Retina (tissue), 1 donor: ENCODE measurements at regions not wholly inside any gene's neighbourhood (a gene's known extent, or its start where the extent isn't known, plus 50 kb on each side); places are given as distances from the start of the nearest gene placed in this dataset.
"Not testable (repeated sequence)": the region's sequence is repeated elsewhere in the genome, so short reads cannot be mapped to it uniquely, and the experiment has no call there.

Experiments used
- DNase-seq: peaks from one replicate; pipeline ENCODE4 v3.0.0-alpha.2; 2016

DNA sequence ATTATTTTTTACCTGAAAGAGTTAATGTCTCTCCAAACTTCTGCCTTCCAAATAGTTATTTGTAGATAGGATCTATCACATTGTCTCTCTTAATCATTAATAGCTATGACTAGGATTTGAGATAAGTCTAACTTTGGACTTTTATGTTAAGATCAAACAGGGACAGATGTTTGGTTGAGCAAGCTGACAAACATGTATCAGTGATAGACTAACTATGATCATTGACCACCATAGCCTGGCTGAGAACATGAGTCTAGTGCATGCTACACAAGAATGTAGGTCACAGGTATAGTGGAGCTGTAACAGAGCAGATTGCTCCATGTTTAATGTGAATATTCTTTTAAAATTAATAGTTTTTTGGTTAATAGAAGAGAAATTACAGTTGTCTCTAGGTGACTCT lies 52.0 kb downstream of the SYT15B start:
- DNase-seq: not testable (repeated sequence)

DNA sequence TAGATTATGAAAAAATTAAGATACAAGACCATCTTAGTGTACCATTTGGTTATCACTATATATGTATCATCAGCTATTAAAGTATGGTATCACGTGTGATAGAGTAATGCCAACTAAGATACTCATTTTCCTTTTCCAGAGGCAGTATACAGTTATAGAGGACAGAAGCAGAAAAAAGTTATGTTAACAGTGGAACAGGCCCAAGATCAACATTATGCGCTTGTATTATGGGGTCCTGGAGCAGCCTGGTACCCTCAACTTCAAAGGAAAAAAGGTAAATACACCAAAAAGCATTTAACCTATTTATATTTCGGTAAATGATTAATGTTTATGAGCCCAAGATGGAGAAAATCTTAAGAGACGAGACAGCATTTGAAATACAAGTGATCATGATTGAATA lies 52.9 kb downstream of the SYT15B start:
- not testable (repeated sequence) for DNase-seq

DNA sequence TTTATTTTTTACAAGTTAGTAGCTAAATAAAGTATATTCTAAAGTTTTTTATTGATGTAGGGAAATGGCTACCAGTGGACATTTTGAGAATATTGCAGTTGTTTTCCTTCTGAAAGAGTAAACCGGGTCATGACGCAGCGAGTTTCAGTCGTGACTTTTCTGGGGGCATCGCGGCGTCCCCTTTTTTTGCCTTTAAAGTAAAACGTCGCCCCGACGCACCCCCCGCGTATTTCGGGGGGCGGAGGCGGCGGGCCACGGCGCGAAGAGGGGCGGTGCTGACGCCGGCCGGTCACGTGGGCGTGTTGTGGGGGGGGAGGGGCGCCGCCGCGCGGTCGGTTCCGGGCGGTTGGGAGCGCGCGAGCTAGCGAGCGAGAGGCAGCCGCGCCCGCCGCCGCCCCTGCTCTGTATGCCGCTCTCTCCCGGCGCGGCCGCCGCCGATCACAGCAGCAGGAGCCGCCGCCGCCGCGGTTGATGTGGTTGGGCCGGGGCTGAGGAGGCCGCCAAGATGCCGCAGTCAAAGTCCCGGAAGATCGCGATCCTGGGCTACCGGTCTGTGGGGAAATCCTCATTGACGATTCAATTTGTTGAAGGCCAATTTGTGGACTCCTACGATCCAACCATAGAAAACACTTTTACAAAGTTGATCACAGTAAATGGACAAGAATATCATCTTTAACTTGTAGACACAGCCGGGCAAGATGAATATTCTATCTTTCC lies 57.5 kb downstream of the SYT15B start:
- DNase-seq: peak; percentile 48

DNA sequence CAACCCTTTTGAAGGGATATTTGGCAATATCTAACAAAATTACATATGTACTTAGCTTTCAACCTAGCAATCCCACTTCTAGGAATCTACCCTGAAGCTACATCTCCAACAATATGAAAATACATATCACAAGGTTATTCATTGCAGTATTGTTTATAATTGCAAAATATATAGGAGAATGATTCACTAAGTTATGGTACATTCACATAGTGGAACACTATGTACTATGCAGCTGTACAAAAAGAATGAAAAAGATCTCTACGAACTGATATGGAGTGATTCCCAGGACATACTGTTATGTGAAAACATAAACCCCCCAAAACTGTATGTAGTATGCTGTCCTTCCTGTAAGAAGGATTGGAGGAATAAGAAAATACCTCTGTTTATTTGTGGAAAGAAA lies 62.1 kb downstream of the SYT15B start:
- DNase-seq: not testable (repeated sequence)

DNA sequence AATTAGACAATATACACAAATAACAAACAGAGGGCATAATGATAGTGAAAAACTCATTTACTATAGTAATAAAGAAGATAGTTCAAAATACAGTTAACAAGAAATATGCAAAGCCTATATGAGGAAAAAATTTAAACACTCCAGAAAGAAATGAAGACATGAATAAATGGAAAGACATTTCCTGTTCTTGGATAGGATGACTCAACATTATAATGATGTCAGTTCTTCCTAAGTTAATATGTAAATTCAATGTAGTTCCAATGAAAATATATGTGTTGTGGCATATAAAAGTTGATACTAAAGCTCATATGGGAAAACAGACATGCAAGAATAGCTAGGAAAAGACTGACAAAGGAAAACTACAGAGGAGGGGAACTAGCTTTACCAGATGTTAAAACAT lies 63.5 kb downstream of the SYT15B start:
- not testable (repeated sequence) for DNase-seq

- not testable (repeated sequence) for DNase-seq
These were observed 67.2 kb downstream of the SYT15B start for GRCh38 chr10:47696170-47696569.

DNA sequence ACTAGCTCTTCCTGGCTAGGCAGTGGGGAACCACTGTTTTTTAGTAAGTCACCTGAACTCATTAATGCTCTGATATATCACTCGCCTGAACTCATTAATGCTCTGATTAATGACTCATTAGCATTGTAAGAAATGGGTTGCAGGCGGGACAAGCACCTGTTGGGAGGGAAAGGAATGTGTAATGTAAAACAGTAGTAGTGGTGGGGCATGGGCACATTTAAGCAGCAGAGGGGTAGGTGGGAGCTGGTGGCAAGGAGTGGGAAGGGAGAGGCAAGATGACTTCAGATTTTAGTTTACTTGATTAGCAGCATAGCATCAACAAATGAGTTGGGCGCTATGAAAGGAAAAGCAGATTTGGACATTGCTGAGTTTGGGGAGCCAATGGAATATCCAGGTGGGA lies 68.2 kb downstream of the SYT15B start:
- DNase-seq: not testable (repeated sequence)

- DNase-seq: not testable (repeated sequence)
These were observed 73.1 kb downstream of the SYT15B start for GRCh38 chr10:47690304-47690703.

- DNase-seq: not testable (repeated sequence)
These were observed 79.4 kb downstream of the SYT15B start for GRCh38 chr10:47683826-47684475.

DNA sequence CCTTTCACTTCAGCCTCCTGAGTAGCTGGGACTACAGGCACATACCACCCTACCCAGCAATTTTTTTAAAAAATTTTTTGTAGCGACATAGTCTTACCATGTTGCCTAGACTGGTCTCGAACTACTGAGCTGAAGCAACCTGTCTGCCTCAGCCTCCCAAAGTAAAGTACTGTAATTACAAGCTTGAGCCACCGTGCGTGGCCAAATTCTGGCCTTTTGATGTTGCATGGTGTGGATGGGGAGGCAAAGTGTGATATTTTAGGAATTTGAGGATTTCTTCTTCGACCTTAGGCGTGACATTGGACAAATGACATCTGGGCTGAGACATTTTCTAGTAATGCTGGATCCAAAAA lies 81.8 kb downstream of the SYT15B start:
- not testable (repeated sequence) for DNase-seq

GRCh38 chr10:47680848-47681637 lies 82.3 kb downstream of the SYT15B start:
- DNase-seq: not testable (repeated sequence)

DNA sequence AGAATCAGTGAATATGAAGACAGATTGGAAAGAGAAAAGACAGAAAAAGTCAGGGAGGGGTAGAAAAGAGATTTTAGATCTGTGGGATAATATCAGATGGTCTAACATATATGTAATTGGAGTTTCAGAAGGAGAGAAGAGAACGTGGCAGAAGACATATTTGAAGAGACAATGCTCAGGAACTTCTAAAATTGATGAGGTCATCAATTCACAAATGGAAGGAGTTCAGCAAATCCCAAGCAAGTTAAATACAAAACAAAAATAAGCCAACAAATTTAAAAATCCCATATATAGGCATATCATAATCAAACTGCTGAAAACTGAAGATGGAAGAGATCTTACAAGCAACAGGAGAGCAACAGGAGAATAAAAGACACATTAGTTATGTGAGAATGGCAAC lies 87.3 kb downstream of the SYT15B start:
- not testable (repeated sequence) for DNase-seq

GRCh38 chr10:47675577-47675976 lies 87.8 kb downstream of the SYT15B start:
- DNase-seq: not testable (repeated sequence)

DNA sequence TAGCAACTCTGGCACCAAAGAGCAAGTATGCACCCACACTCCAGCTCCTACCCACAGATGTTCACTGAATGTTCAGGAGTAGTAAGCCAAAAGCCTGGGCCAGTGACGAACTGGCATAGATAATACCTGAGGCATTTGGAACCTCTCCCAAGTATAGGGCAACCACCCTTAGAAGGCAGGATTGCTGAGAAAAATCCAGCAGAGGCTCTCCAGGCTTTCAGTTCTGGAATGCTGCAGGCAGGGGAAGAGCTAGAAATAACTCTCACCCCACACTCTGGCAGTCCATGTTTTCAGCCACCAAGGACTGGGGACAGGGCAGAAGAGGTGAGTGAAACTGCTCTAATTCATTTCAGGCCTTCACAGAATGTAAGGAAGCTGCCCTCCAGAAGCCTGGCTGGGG lies 90.3 kb downstream of the SYT15B start:
- DNase-seq: not testable (repeated sequence)

GRCh38 chr10:47670857-47671256 lies 92.5 kb downstream of the SYT15B start:
- not testable (repeated sequence) for DNase-seq

GRCh38 chr10:47661955-47662577 lies 101.3 kb downstream of the SYT15B start:
- not testable (repeated sequence) for DNase-seq

DNA sequence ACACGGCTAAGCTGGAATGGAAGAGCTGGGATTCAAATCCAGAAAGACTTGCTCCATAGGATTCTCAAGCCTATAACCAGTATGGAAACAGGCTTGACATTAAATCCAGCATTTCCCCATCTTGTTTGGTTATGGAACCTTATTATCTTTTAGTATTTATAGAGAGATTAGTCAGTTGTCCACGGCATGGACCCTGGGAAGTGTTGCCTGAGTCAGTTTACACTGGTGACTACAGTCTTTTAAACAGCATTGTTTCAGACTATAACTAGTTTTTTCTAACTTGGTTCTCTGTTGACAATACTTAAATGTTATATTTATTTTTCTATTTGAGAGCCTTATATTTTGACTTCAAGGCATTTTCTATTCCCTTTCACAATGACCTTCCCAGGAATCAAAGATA lies 106.7 kb downstream of the SYT15B start:
- not testable (repeated sequence) for DNase-seq

GRCh38 chr10:47654161-47654560 lies 109.2 kb downstream of the SYT15B start:
- DNase-seq: not testable (repeated sequence)

DNA sequence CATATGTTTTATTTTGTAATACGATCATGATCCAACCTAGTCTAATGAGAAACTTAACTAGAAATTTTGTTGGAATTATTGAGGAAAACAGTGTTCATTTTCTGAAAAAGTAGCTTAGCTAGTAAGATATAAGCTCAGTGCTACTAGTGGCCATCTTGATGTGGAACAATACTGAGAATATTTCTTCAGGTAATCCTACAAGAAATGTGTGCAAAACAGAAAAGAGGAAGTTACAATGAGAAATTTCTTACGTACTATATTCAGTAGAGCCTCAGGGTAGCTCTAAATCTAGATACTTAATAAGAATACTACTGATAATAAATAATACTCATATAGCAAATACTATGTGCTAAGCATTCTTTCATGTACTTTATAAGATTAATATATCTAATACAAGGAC lies 114.8 kb downstream of the SYT15B start:
- not testable (repeated sequence) for DNase-seq

GRCh38 chr10:47647523-47648101 lies 115.8 kb downstream of the SYT15B start:
- DNase-seq: not testable (repeated sequence)

DNA sequence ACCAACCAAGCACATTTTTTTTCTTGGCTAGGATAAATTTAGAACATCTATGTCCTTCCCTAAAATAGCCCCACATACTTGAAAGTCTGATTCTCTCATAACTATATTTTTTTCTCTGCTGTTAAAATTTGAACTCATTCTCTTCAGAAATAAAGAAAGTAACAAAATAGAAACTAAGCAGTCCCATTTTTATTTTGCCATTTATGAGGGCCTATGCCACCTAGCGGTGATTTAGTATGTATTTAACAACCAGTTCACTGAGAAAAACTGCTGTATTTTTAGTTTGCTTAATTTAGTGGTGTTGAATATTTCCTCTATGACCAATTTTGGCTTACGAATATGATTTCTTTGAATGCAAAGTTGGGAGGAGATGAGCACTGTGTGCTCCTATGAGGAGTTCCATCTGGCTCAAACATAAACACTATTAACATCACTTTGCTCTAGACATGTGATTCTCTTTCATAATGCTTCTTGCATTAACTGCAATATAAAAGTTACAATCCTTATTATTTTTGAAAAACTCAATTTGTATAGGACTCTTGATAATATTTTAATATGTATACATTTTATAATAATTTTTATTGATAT lies 116.6 kb downstream of the SYT15B start:
- peak; percentile 1 for DNase-seq

DNA sequence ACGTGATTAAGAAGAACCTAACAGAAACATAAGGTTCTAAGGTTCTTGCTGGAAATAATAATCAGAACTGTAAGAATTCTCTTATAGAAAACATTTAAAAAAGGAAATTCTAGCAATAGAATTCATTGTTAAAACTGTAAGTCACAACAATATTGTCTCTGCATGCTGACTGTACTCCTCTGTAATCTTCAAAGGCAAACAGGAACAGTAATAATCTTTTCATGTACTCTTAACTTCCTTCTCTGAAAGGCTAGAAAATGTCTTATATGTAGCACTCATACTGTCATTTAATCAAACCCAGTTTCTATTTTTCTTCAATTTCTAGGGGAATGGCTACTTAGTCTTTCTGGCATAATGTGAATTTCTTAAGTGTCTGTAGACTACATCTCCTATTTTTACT lies 103.5 kb upstream of the AGAP9 start:
- DNase-seq: not testable (repeated sequence)
